Upper lobe of left lung (tissue), 6 donors: ENCODE measurements at regions not wholly inside any gene's neighbourhood (a gene's known extent, or its start where the extent isn't known, plus 50 kb on each side); places are given as distances from the start of the nearest gene placed in this dataset.

Source experiments
- ATAC-seq, 2 donors: fragments of 200-7000 bp; cut with Tn5 transposase; one replicate each; pipeline ENCODE4 v1.9.1; 2022; ENCODE audit warnings: mild to moderate bottlenecking in 2 of 2, moderate library complexity in 2 of 2; ENCODE audit not compliant: low FRiP score in 2 of 2
- DNase-seq, 2 donors: peaks; one replicate each; pipeline ENCODE4 v3.0.0-alpha.2; 2019 to 2020
- H3K27ac ChIP-seq, 4 donors: fragments of 200-600 bp; sonication (generic); one replicate each; pipeline ENCODE4 v1.5.1; 2016 to 2019
- H3K27me3 ChIP-seq, 4 donors: fragments of 200-600 bp; sonication (generic); one replicate each; pipeline ENCODE4 v1.5.1; 2017 to 2019
- H3K36me3 ChIP-seq, 4 donors: fragments of 200-600 bp; sonication (generic); one replicate each; pipeline ENCODE4 v1.5.1; 2016 to 2019
- H3K4me1 ChIP-seq, 4 donors: fragments of 200-600 bp; sonication (generic); one replicate each; pipeline ENCODE4 v1.5.1; 2018 to 2019
- H3K4me3 ChIP-seq, 4 donors: fragments of 200-600 bp; sonication (generic); one replicate each; pipeline ENCODE4 v1.5.1; 2017 to 2019; ENCODE audit warnings: mild to moderate bottlenecking in 2 of 4, moderate library complexity in 1 of 4
- H3K9me3 ChIP-seq, 4 donors: fragments of 200-600 bp; sonication (generic); one replicate each; pipeline ENCODE4 v1.5.1; 2018 to 2019
- CTCF ChIP-seq, 6 experiments: fragments of 450-650 bp in 4 of 6; fragments of 200-600 bp in 2 of 6; sonication (generic) in 2 of 6; IDR thresholded peaks; one replicate each; pipeline ENCODE4 v1.5.1; 2016 to 2019; ENCODE audit warnings: antibody characterized with exemption in 6 of 6
- EP300 ChIP-seq, 4 donors: sonication (generic); formaldehyde crosslinking; IDR thresholded peaks; one replicate each; pipeline ENCODE4 v1.5.1; 2017; ENCODE audit warnings: antibody characterized with exemption in 4 of 4, control low read depth in 2 of 4
- POLR2A ChIP-seq, 4 donors: fragments of 450-650 bp; IDR thresholded peaks; one replicate each; pipeline ENCODE4 v1.5.1; 2016 to 2017; ENCODE audit warnings: antibody characterized with exemption in 4 of 4, mild to moderate bottlenecking in 2 of 4
- POLR2AphosphoS5 ChIP-seq, 2 donors: sonication (generic); formaldehyde crosslinking; IDR thresholded peaks; one replicate each; pipeline ENCODE4 v1.5.1; 2017; ENCODE audit warnings: antibody characterized with exemption in 2 of 2
- WGBS, 2 donors: methylation state at CpG; one replicate each; pipeline ENCODE4 v1.1.5; 2017 to 2018; 5-methylcytosine and 5-hydroxymethylcytosine counted together
- donor health status: DM: no; HTN: no; CAD: no; lungs with moderate emphysema.
- donor health status: DM: no; HTN: yes; CAD: no; lungs with severe emphysema.

- H3K27ac ChIP-seq, result no peak overlapping the region
- H3K4me3 ChIP-seq, result no peak overlapping the region
- ATAC-seq (no peak), DNase-seq (no peak)
- no peaks in the 10 kb centered on the region for H3K36me3 ChIP-seq
- no peaks in the 10 kb centered on the region for H3K9me3 ChIP-seq
- peaks cover 0 to 4% (median 0%) of the 10 kb centered on the region in 4 donors for H3K4me1 ChIP-seq
- TF ChIP-seq POLR2A (IDR thresholded peaks at IDR 0.05) (no peak), POLR2AphosphoS5 (IDR thresholded peaks at IDR 0.05) (no peak), EP300 (IDR thresholded peaks at IDR 0.05) (no peak), CTCF (IDR thresholded peaks at IDR 0.05) (no peak)
- H3K27me3 ChIP-seq, result no peaks in the 10 kb centered on the region
Observed at GRCh38 chr1:58988752-58989151, 204.9 kb upstream of the JUN start.

GRCh38 chr1:58989845-58990244 is 206.0 kb upstream of the JUN start:
- ATAC-seq (peak in 1 of 2 donors; percentile 71), DNase-seq (no peak)
- H3K9me3 ChIP-seq, result no peaks in the 10 kb centered on the region
- TF ChIP-seq POLR2A (IDR thresholded peaks at IDR 0.05), result no peak
- TF ChIP-seq CTCF (IDR thresholded peaks at IDR 0.05), result no peak
- TF ChIP-seq POLR2AphosphoS5 (IDR thresholded peaks at IDR 0.05), result no peak
- TF ChIP-seq EP300 (IDR thresholded peaks at IDR 0.05), result no peak
- no peaks in the 10 kb centered on the region for H3K27me3 ChIP-seq
- H3K4me3 ChIP-seq, result no peak overlapping the region
- H3K36me3 ChIP-seq, result no peaks in the 10 kb centered on the region
- no peak overlapping the region for H3K27ac ChIP-seq
- H3K4me1 ChIP-seq, result peaks cover 0 to 4% (median 0%) of the 10 kb centered on the region in 4 donors
- 81 to 91% methylated on average over 2 of the region's 2 CpGs for WGBS, 2 donors

- H3K4me1 ChIP-seq, result peaks cover 0 to 4% (median 0%) of the 10 kb centered on the region in 4 donors
- H3K36me3 ChIP-seq, result no peaks in the 10 kb centered on the region
- ATAC-seq (no peak), DNase-seq (no peak)
- WGBS, 2 donors, result 55 to 92% methylated on average over 1 of the region's 1 CpG
- no peak overlapping the region for H3K4me3 ChIP-seq
- no peaks in the 10 kb centered on the region for H3K27me3 ChIP-seq
- H3K27ac ChIP-seq, result no peak overlapping the region
- no peaks in the 10 kb centered on the region for H3K9me3 ChIP-seq
- TF ChIP-seq EP300 (IDR thresholded peaks at IDR 0.05) (no peak), POLR2AphosphoS5 (IDR thresholded peaks at IDR 0.05) (no peak), CTCF (IDR thresholded peaks at IDR 0.05) (no peak), POLR2A (IDR thresholded peaks at IDR 0.05) (no peak)
Observed at GRCh38 chr1:58991305-58991704, 207.5 kb upstream of the JUN start.

- H3K4me3 ChIP-seq, result no peak overlapping the region
- DNase-seq, result no peak
- no peaks in the 10 kb centered on the region for H3K36me3 ChIP-seq
- TF ChIP-seq POLR2AphosphoS5 (IDR thresholded peaks at IDR 0.05) (no peak), EP300 (IDR thresholded peaks at IDR 0.05) (no peak), POLR2A (IDR thresholded peaks at IDR 0.05) (no peak), CTCF (IDR thresholded peaks at IDR 0.05) (no peak)
- peaks cover 0 to 4% (median 0%) of the 10 kb centered on the region in 4 donors for H3K4me1 ChIP-seq
- WGBS, 2 donors, result 97 to 100% methylated on average over 2 of the region's 2 CpGs
- H3K27me3 ChIP-seq, result no peaks in the 10 kb centered on the region
- H3K27ac ChIP-seq, result no peak overlapping the region
- H3K9me3 ChIP-seq, result no peaks in the 10 kb centered on the region
- ATAC-seq, result no peak
Observed at GRCh38 chr1:58992643-58993042, 208.8 kb upstream of the JUN start.

- 88 to 94% methylated on average over 3 of the region's 3 CpGs for WGBS, 2 donors
Observed at GRCh38 chr1:58993403-58993802, 209.6 kb upstream of the JUN start.

More at GRCh38 chr1:58993403-58993802, 209.6 kb upstream of the JUN start:
- H3K36me3 ChIP-seq, result no peaks in the 10 kb centered on the region
- no peaks in the 10 kb centered on the region for H3K9me3 ChIP-seq
- no peak overlapping the region for H3K27ac ChIP-seq
- no peak for TF ChIP-seq CTCF (IDR thresholded peaks at IDR 0.05)
- TF ChIP-seq EP300 (IDR thresholded peaks at IDR 0.05), result no peak
- no peak for TF ChIP-seq POLR2AphosphoS5 (IDR thresholded peaks at IDR 0.05)
- no peak for TF ChIP-seq POLR2A (IDR thresholded peaks at IDR 0.05)
- peaks cover 0 to 4% (median 0%) of the 10 kb centered on the region in 4 donors for H3K4me1 ChIP-seq
- no peaks in the 10 kb centered on the region for H3K27me3 ChIP-seq
- ATAC-seq (no peak), DNase-seq (no peak)
- no peak overlapping the region for H3K4me3 ChIP-seq
